Activated naive CD4-positive, alpha-beta T cell treated with anti-CD3 and anti-CD28 coated beads, Interleukin-2, amount 50 U/mL, for 24 hours (primary cell): ENCODE measurements at regions not wholly inside any gene's neighbourhood (a gene's known extent, or its start where the extent isn't known, plus 50 kb on each side); places are given as distances from the start of the nearest gene placed in this dataset.

ENCODE experiments used
- H3K27ac Mint-ChIP-seq: one replicate; pipeline ENCODE4 v1.8.0; 2021; ENCODE audit warnings: mild to moderate bottlenecking, mixed read lengths
- H3K27me3 Mint-ChIP-seq: one replicate; pipeline ENCODE4 v1.8.0; 2021; ENCODE audit warnings: mixed read lengths
- H3K36me3 Mint-ChIP-seq: one replicate; pipeline ENCODE4 v1.8.0; 2021; ENCODE audit warnings: mixed read lengths
- H3K4me1 Mint-ChIP-seq: one replicate; pipeline ENCODE4 v1.8.0; 2021; ENCODE audit warnings: mixed read lengths
- H3K4me3 Mint-ChIP-seq: one replicate; pipeline ENCODE4 v1.8.0; 2021; ENCODE audit warnings: mild to moderate bottlenecking, mixed read lengths
- H3K9me3 Mint-ChIP-seq: one replicate; pipeline ENCODE4 v1.8.0; 2021; ENCODE audit warnings: mixed read lengths

DNA sequence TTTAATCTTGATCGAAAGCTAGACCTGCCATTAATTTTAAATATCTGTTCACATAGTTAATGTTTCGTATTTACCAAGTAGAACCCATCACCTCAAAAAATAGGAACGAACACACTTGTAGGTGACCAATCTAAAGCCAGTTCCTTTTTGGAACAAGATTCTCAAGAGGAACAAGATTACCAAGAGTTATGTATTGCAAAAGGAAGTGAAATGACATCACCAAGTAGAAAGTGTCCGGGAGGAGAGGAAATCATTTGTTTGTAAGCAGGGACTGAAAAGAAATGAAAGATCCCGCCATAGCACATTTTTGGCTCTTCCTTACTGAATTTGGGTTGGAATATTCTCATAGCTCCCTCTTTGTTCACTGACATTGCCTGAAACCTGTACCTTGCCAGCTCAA lies 1200.5 kb downstream of the SORCS1 start:
- Mint-ChIP-seq H3K27me3 (peaks cover 8% of the 10 kb centered on the region), H3K4me3 (no peak overlapping the region), H3K27ac (no peak overlapping the region), H3K9me3 (no peaks in the 10 kb centered on the region), H3K4me1 (no peaks in the 10 kb centered on the region), H3K36me3 (no peaks in the 10 kb centered on the region)

DNA sequence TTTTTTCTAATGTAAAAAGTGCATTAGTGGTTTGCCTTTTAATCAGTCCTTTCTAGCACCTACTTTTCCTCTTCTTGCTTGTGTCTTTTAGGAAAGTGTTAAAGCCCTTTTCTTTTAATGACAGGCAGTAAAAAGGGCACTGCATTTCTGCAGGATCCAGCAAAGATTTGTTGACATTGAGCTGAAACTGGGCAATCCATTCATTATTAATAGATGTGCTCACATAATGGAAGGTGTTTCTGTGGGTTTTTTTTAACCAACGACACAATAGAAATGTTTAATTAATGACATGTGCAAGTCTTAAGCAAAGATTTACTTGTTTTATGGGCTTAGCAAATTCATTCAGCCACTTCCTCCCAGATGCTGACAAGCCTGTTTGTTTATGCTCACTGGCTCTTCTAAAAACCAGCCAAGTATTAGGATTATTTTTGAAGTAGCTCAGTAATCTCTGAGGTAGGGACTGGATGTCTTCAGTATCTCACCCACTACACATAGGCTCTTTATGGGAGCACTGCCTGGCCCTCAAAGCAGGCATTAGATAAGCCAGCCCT lies 1201.1 kb downstream of the SORCS1 start:
- Mint-ChIP-seq H3K27ac (no peak overlapping the region), H3K36me3 (no peaks in the 10 kb centered on the region), H3K9me3 (no peaks in the 10 kb centered on the region), H3K4me1 (no peaks in the 10 kb centered on the region), H3K4me3 (no peak overlapping the region), H3K27me3 (peaks cover 8% of the 10 kb centered on the region)

DNA sequence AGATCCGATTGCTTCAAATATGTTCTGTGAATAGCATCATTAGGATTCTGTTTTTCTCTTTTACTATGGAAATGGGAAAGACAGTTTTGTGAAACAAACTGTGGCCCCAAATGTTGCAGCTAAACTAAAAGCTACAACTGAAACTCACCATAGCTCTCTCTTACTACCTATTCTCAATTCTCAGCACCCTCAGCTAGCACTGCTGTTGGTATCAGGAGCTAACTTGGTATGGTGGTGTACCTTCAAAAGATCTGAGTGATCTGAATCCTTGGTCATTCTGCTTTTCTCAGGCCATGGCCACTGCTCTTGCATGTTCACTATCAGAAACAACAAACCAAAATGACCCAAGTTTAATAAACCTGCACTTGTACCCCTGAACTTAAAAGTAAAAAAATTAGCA lies 1208.0 kb downstream of the SORCS1 start:
- H3K36me3 Mint-ChIP-seq, result no peaks in the 10 kb centered on the region
- no peaks in the 10 kb centered on the region for H3K9me3 Mint-ChIP-seq
- no peak overlapping the region for H3K4me3 Mint-ChIP-seq
- no peaks in the 10 kb centered on the region for H3K4me1 Mint-ChIP-seq
- H3K27me3 Mint-ChIP-seq, result peaks cover 1% of the 10 kb centered on the region
- H3K27ac Mint-ChIP-seq, result no peak overlapping the region

DNA sequence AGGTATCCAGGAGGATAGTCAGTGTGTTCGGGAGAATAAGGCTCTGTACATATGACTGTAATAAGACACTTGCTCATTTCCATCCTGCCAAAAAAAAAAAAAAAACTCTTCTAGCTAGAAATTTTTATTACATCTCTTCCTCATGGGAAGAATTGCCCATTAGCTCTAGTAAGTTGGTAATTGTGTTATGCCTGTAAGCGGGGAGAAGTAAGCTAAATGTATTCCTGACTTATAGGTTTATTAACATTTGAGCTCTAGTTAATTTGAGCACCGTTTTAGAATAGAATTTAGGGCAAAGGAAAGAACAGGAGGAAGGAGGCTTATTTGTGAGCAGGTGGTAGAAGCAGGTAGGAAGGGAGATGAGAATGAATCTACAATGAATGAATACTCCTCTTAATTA lies 1210.6 kb downstream of the SORCS1 start:
- Mint-ChIP-seq H3K4me1 (no peaks in the 10 kb centered on the region), H3K27me3 (peaks cover 1% of the 10 kb centered on the region), H3K36me3 (no peaks in the 10 kb centered on the region), H3K9me3 (no peaks in the 10 kb centered on the region), H3K4me3 (no peak overlapping the region), H3K27ac (no peak overlapping the region)

DNA sequence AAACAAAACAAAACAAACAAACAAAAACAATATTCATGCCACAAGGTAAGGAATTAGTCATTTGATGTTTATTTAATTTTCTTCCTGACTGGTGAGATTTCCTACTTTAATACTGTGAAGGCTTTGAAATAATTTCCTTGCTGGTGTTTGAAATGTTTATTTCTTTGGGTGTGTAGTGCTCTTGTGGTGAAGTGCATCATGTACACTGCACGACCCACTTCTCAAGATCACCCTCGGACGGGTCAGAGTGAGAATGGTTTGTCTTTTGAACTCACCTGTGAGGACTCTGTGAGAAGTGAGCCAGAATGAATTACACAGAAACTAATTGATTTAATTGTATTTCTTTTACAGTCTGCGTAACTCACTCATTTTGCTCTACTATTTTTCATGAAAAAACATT lies 1211.5 kb downstream of the SORCS1 start:
- Mint-ChIP-seq H3K9me3 (no peaks in the 10 kb centered on the region), H3K4me1 (no peaks in the 10 kb centered on the region), H3K27me3 (peaks cover 1% of the 10 kb centered on the region), H3K4me3 (no peak overlapping the region), H3K27ac (no peak overlapping the region), H3K36me3 (no peaks in the 10 kb centered on the region)

DNA sequence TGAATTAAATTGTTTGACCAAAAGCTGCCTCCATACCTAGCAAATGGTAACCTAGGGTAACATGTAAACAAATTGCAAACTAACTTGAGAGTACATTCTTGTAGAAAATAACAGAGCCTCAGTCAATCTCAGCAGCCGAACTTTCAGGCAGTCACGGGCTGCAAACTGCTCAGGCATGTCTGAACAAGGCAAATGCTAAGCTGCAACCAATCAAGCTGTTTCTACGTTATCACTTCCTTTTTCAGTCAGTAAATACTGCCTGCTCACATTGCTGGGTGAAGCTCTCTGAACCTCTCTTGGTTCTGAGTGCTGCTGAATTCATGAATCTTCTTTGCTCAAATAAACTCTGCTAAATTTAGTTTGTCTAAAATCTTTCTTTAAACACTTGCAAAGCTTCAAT lies 1212.4 kb downstream of the SORCS1 start:
- H3K4me1 Mint-ChIP-seq, result no peaks in the 10 kb centered on the region
- H3K36me3 Mint-ChIP-seq, result no peaks in the 10 kb centered on the region
- no peak overlapping the region for H3K27ac Mint-ChIP-seq
- no peaks in the 10 kb centered on the region for H3K9me3 Mint-ChIP-seq
- peaks cover 1% of the 10 kb centered on the region for H3K27me3 Mint-ChIP-seq
- H3K4me3 Mint-ChIP-seq, result no peak overlapping the region

DNA sequence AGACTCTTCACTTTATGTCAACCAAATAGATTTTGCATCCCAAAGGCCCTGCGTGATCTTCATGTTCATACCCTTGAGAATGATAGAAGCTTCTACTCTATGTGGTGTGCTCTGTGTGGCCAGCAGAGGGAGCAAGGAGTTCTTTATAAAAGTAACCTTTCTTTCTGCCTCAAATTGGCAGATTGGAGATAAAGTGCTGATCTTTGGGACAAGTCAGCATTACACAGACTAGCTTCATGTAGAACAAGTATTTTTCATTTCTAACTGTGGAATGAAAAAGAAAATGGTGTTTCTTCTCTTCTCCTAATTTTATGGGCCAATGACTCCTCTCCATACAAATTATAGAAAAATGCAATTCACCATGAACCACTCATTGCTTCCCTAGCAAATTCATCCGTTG lies 1214.1 kb downstream of the SORCS1 start:
- H3K27ac Mint-ChIP-seq, result no peak overlapping the region
- no peaks in the 10 kb centered on the region for H3K4me1 Mint-ChIP-seq
- peaks cover 1% of the 10 kb centered on the region for H3K27me3 Mint-ChIP-seq
- H3K36me3 Mint-ChIP-seq, result no peaks in the 10 kb centered on the region
- no peak overlapping the region for H3K4me3 Mint-ChIP-seq
- no peaks in the 10 kb centered on the region for H3K9me3 Mint-ChIP-seq

DNA sequence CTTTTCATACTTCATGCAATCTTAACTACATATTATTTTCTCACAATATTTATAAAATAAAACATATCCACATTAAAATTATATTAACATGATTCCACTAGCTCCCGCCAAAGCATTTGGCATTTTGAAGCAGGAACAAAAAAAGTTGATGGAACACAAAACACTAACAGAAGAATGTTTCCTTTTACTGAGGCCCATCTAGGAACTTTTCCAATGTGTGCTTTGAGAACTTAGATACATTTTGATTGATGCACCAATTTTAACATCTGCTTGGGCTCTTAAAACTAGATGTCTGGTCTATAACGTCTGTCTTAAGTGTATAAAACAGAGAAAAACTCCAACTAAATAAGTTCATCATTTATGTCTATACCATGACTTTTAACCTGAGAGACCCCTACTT lies 1214.8 kb downstream of the SORCS1 start:
- Mint-ChIP-seq H3K36me3 (no peaks in the 10 kb centered on the region), H3K9me3 (no peaks in the 10 kb centered on the region), H3K4me1 (no peaks in the 10 kb centered on the region), H3K4me3 (no peak overlapping the region), H3K27me3 (no peaks in the 10 kb centered on the region), H3K27ac (no peak overlapping the region)

DNA sequence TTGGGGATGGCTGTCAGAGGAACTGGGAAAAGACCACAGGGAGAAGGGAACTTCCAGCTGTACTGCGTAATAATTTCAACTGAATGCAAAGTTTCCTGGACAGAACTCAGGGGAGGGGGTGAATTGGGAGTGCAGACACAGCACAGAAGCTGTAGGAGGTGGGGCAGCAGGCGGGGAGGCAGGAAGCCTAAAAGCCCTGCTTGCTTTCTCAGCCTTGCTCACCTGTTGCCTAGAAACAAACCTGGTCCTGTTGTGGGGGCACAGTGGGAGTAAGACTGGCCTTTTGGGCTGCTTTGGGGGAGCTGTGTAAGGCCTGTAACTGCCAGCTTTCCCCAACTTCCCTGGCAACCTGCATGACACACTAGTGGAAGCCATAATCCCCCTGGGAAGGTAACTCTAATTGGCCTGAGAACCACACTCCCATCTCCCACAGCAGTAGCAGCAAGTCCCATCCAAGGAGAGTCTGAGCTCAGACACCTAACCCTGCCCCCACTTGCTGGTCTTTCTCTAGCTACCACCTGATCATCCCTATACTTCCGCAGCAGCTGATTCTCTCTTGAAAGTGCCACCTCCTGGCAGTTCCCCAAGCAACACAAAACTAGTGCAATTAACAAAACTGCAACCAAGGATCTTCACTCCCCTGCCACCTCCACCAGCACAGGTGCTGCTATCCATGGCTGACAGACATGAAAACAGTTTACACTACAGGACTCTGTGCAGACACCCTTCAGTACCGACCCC lies 1239.3 kb downstream of the SORCS1 start:
- Mint-ChIP-seq H3K4me3 (no peak overlapping the region), H3K27me3 (peaks cover 20% of the 10 kb centered on the region), H3K9me3 (peaks cover 16% of the 10 kb centered on the region), H3K4me1 (no peaks in the 10 kb centered on the region), H3K27ac (no peak overlapping the region), H3K36me3 (peaks cover 2% of the 10 kb centered on the region)

DNA sequence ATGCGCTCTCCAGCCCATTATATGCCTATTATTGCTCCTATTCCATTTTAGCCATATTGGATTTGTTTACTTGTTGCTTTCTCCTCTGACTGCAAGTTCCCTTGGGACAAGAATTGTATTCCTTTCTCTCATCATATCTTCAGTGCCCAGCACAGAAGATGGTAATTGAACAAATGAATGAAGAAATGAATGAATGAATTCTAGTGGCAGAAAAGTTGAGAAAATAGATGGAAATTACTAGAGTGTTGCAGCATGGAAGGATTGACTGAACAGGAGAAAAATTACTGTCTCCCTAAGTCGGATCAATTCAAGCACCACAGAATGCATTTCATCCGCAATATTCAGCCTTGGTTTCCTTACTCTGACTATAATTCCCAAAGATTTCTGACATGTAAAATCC lies 1243.2 kb downstream of the SORCS1 start:
- H3K27me3 Mint-ChIP-seq, result peaks cover 16% of the 10 kb centered on the region
- H3K9me3 Mint-ChIP-seq, result peaks cover 8% of the 10 kb centered on the region
- peaks cover 2% of the 10 kb centered on the region for H3K36me3 Mint-ChIP-seq
- H3K27ac Mint-ChIP-seq, result no peak overlapping the region
- no peaks in the 10 kb centered on the region for H3K4me1 Mint-ChIP-seq
- no peak overlapping the region for H3K4me3 Mint-ChIP-seq

DNA sequence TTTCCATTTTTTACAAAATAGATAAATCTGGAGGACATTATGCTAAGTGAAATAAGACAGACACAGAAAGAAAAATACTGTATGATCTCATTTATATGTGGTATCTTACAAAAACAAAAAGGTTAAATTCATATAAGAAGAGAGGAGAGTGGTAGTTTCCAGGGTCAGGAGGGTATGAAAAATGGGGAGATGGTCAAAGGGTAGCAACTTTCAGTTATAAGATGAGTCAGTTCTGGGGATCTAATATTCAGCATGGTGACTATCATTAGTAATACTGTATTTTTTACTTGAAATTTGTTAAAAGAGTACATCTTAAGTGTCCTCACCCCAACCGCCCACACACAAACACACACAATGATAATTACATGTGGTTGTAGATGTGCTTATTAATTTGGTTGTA lies 1250.1 kb downstream of the SORCS1 start:
- Mint-ChIP-seq H3K27me3 (peaks cover 3% of the 10 kb centered on the region), H3K9me3 (no peaks in the 10 kb centered on the region), H3K4me3 (no peak overlapping the region), H3K36me3 (no peaks in the 10 kb centered on the region), H3K4me1 (no peaks in the 10 kb centered on the region), H3K27ac (no peak overlapping the region)

DNA sequence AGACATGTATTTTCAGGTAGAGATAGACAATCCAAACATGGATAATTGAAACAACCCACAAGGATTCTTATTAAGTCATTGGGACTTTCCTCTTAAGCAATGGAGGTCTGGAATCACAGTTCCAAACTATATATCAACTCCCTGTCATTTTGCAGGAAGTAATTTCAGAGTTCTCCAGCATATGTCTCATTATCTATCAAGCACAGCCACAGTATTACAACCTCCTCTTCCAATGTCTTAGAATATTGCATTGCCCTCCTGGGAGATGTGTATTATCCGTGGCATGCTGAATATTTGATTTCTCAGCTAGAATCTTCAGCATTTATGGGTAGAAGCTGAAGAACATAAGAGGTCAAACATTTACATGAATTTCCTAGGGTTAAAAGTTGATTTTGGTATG lies 1255.8 kb downstream of the SORCS1 start:
- no peaks in the 10 kb centered on the region for H3K9me3 Mint-ChIP-seq
- no peak overlapping the region for H3K27ac Mint-ChIP-seq
- H3K27me3 Mint-ChIP-seq, result peaks cover 2% of the 10 kb centered on the region
- no peak overlapping the region for H3K4me3 Mint-ChIP-seq
- no peaks in the 10 kb centered on the region for H3K4me1 Mint-ChIP-seq
- H3K36me3 Mint-ChIP-seq, result no peaks in the 10 kb centered on the region

DNA sequence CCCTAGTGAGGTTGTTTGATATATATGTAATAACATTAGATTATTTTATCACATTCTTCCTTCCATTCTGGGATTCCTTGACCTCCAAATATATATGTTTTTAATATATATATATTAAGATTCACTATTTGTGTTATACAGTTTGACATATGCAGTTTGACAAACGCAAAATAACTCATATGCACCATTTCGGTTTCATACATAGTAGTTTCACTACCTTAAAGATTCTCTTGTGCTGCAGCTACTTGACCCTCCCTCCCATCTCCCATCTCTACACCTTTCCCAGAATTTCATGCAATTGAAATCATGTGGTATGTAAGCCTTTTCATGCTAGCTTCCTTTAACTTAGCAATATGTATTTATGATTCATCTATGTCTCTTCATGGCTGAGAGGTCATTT lies 1244.4 kb downstream of the SORCS3 start:
- Mint-ChIP-seq H3K27ac (no peak overlapping the region), H3K36me3 (peaks cover 2% of the 10 kb centered on the region), H3K27me3 (peaks cover 7% of the 10 kb centered on the region), H3K9me3 (peaks cover 7% of the 10 kb centered on the region), H3K4me3 (no peak overlapping the region), H3K4me1 (no peaks in the 10 kb centered on the region)

DNA sequence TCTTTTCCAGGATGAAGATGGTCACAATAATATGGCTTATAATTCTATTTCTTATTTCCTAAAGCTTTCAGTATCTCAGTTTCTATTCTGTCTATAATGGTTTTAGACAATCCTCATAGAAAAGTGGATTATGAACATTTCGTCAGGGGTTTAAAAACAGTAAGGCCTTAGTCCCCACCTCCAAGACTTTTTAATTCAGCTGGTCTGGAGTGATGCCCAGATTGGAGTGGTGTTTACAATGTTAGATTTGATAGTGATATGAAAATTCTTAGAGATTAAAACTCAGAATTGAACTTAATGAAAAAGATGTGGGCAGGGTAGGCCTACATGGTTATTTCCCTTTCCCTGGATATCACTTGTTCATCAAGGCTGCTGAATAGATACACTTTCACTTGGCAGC lies 1238.3 kb downstream of the SORCS3 start:
- H3K27me3 Mint-ChIP-seq, result no peaks in the 10 kb centered on the region
- H3K4me1 Mint-ChIP-seq, result no peaks in the 10 kb centered on the region
- no peaks in the 10 kb centered on the region for H3K36me3 Mint-ChIP-seq
- no peak overlapping the region for H3K4me3 Mint-ChIP-seq
- no peaks in the 10 kb centered on the region for H3K9me3 Mint-ChIP-seq
- H3K27ac Mint-ChIP-seq, result no peak overlapping the region

DNA sequence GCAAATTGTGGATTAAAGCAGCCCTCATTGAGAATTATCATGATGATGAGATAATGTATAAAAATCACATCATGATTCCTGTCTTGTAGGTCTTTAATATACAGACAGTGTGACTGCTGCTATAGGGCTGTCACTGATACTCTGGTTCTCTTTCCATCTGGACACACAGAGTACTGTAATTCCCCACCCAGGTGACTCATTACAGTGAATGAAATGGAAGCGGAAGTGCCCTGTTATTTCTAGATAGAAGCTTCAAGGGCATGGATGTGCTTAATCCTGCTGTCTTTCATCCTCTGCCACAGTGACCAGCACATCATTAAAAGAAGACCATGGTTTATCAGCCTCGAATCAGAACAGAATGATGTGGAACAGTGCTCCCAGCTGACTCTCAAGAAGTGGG lies 1234.0 kb downstream of the SORCS3 start:
- no peaks in the 10 kb centered on the region for H3K27me3 Mint-ChIP-seq
- H3K4me1 Mint-ChIP-seq, result no peaks in the 10 kb centered on the region
- no peaks in the 10 kb centered on the region for H3K36me3 Mint-ChIP-seq
- H3K27ac Mint-ChIP-seq, result no peak overlapping the region
- no peak overlapping the region for H3K4me3 Mint-ChIP-seq
- H3K9me3 Mint-ChIP-seq, result no peaks in the 10 kb centered on the region

DNA sequence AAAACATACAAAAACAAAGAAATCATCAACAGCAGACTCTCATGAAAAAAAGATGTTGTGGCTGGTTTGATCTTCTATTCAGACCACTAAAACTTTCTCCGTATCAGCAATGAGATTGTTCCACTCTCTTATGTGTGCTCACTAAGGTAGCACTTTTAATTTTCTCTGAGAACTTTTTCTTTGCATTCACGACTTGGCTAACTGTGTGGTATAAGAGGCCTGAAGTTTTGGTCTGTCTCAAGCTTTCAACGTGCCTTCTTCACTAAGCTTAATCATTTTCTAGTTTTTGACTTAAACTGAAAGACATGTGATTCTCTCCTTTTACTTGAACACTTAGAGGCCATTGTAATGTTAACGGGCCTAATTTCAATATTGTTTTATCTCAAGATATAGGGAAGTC lies 1231.6 kb downstream of the SORCS3 start:
- Mint-ChIP-seq H3K36me3 (no peaks in the 10 kb centered on the region), H3K9me3 (no peaks in the 10 kb centered on the region), H3K4me3 (no peak overlapping the region), H3K27ac (no peak overlapping the region), H3K27me3 (no peaks in the 10 kb centered on the region), H3K4me1 (no peaks in the 10 kb centered on the region)

DNA sequence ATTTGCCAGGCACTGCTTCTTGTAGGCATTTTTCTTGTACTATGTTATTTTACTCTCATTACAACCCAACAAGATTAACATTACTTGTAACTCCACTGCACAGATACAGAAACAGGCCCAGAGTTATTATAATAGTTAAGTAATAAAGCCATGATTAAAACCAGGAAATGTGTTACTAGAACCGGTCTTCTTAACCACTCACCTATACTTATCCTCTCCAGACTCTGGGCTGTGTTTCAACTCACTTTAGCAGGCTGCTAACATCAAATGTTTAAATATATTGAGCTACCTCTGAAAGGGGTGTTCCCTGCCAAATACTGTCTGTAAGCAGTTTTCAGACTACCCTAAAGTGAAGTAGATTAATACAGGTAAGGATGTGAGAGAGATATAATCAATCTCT lies 1227.8 kb downstream of the SORCS3 start:
- H3K9me3 Mint-ChIP-seq, result no peaks in the 10 kb centered on the region
- no peak overlapping the region for H3K4me3 Mint-ChIP-seq
- no peaks in the 10 kb centered on the region for H3K36me3 Mint-ChIP-seq
- H3K4me1 Mint-ChIP-seq, result no peaks in the 10 kb centered on the region
- H3K27ac Mint-ChIP-seq, result no peak overlapping the region
- no peaks in the 10 kb centered on the region for H3K27me3 Mint-ChIP-seq
